ENCODE measurements at regions not wholly inside any gene's neighbourhood (a gene's known extent, or its start where the extent isn't known, plus 50 kb on each side); places are given as distances from the start of the nearest gene placed in this dataset.

- no peak for DNase-seq (ENCODE audit: low spot score in 2 of 2)
- Histone ChIP-seq H3K4me1 (no peaks in the 10 kb centered on the region), H3K9me3 (peaks cover 0 to 7% (median 0%) of the 10 kb centered on the region in 4 donors), H3K27me3 (no peaks in the 10 kb centered on the region), H3K36me3 (no peaks in the 10 kb centered on the region), H3K27ac (no peak overlapping the region), H3K4me3 (no peak overlapping the region)
- 70 to 84% methylated on average over 2 of the region's 2 CpGs for WGBS, 2 donors
- TF ChIP-seq CTCF (IDR thresholded peaks at IDR 0.05) (no peak), EP300 (IDR thresholded peaks at IDR 0.05) (no peak), POLR2A (IDR thresholded peaks at IDR 0.05) (no peak)
Measured at GRCh38 chr6:1110164-1110563, 201.7 kb upstream of the FOXQ1 start.

- H3K9me3 ChIP-seq = peaks cover 0 to 7% (median 0%) of the 10 kb centered on the region in 4 donors
- DNase-seq (ENCODE audit: low spot score in 2 of 2) = no peak
- no peaks in the 10 kb centered on the region for H3K27me3 ChIP-seq
- no peak overlapping the region for H3K27ac ChIP-seq
- TF ChIP-seq CTCF (IDR thresholded peaks at IDR 0.05) = no peak
- TF ChIP-seq POLR2A (IDR thresholded peaks at IDR 0.05) = no peak
- TF ChIP-seq EP300 (IDR thresholded peaks at IDR 0.05) = no peak
- H3K4me3 ChIP-seq = no peak overlapping the region
- WGBS, 2 donors = 93 to 96% methylated on average over 2 of the region's 2 CpGs
- no peaks in the 10 kb centered on the region for H3K36me3 ChIP-seq
- no peaks in the 10 kb centered on the region for H3K4me1 ChIP-seq
Measured at GRCh38 chr6:1109134-1109533, 202.8 kb upstream of the FOXQ1 start.

GRCh38 chr6:1108198-1108597, 203.7 kb upstream of the FOXQ1 start:
- Histone ChIP-seq H3K27me3 (no peaks in the 10 kb centered on the region), H3K4me1 (no peaks in the 10 kb centered on the region), H3K4me3 (no peak overlapping the region), H3K36me3 (no peaks in the 10 kb centered on the region), H3K9me3 (peaks cover 0 to 7% (median 0%) of the 10 kb centered on the region in 4 donors), H3K27ac (no peak overlapping the region)
- no peak for TF ChIP-seq POLR2A (IDR thresholded peaks at IDR 0.05)
- TF ChIP-seq CTCF (IDR thresholded peaks at IDR 0.05) = no peak
- no peak for TF ChIP-seq EP300 (IDR thresholded peaks at IDR 0.05)
- no peak for DNase-seq (ENCODE audit: low spot score in 2 of 2)
- WGBS, 2 donors = 85 to 89% methylated on average over 8 of the region's 8 CpGs

- Histone ChIP-seq H3K27ac (no peak overlapping the region), H3K27me3 (no peaks in the 10 kb centered on the region), H3K4me3 (no peak overlapping the region), H3K36me3 (no peaks in the 10 kb centered on the region), H3K9me3 (peaks cover 0 to 7% (median 0%) of the 10 kb centered on the region in 4 donors), H3K4me1 (no peaks in the 10 kb centered on the region)
- 94 to 96% methylated on average over 4 of the region's 4 CpGs for WGBS, 2 donors
- DNase-seq (ENCODE audit: low spot score in 2 of 2) = no peak
- TF ChIP-seq EP300 (IDR thresholded peaks at IDR 0.05) = no peak
- no peak for TF ChIP-seq CTCF (IDR thresholded peaks at IDR 0.05)
- no peak for TF ChIP-seq POLR2A (IDR thresholded peaks at IDR 0.05)
Measured at GRCh38 chr6:1107578-1107977, 204.3 kb upstream of the FOXQ1 start.

GRCh38 chr6:1105833-1106400, 206.0 kb upstream of the FOXQ1 start:
- Histone ChIP-seq H3K4me1 (no peaks in the 10 kb centered on the region), H3K9me3 (peaks cover 0 to 7% (median 0%) of the 10 kb centered on the region in 4 donors), H3K36me3 (no peaks in the 10 kb centered on the region), H3K27me3 (no peaks in the 10 kb centered on the region), H3K4me3 (no peak overlapping the region), H3K27ac (no peak overlapping the region)
- WGBS, 2 donors = 73 to 77% methylated on average over 7 of the region's 7 CpGs
- no peak for DNase-seq (ENCODE audit: low spot score in 2 of 2)
- TF ChIP-seq EP300 (IDR thresholded peaks at IDR 0.05) (no peak), CTCF (IDR thresholded peaks at IDR 0.05) (no peak), POLR2A (IDR thresholded peaks at IDR 0.05) (no peak)

Data from tibial nerve (tissue), 4 donors.